Esophagus squamous epithelium (tissue), 4 donors: ENCODE measurements at regions not wholly inside any gene's neighbourhood (a gene's known extent, or its start where the extent isn't known, plus 50 kb on each side); places are given as distances from the start of the nearest gene placed in this dataset.

ENCODE experiments used
- CTCF ChIP-seq, 6 experiments: fragments of 450-650 bp in 4 of 6; fragments of 200-600 bp in 2 of 6; sonication (generic) in 2 of 6; IDR thresholded peaks; one replicate each; pipeline ENCODE4 v1.5.1; 2016 to 2019; ENCODE audit warnings: antibody characterized with exemption in 6 of 6, mild to moderate bottlenecking in 4 of 6, moderate library complexity in 4 of 6
- POLR2A ChIP-seq, 4 donors: fragments of 450-650 bp; IDR thresholded peaks; one replicate each; pipeline ENCODE4 v1.6.1; 2017; ENCODE audit warnings: antibody characterized with exemption in 4 of 4, mild to moderate bottlenecking in 4 of 4, moderate library complexity in 3 of 4

GRCh38 chr6:167226383-167226685 lies 64.8 kb upstream of the UNC93A start:
- TF ChIP-seq POLR2A (IDR thresholded peaks at IDR 0.05) (no peak), CTCF (IDR thresholded peaks at IDR 0.05) (no peak)
